ENCODE measurements at regions not wholly inside any gene's neighbourhood (a gene's known extent, or its start where the extent isn't known, plus 50 kb on each side); places are given as distances from the start of the nearest gene placed in this dataset.

- POLR2A ChIA-PET (ENCODE audit: low non-redundant PET) = no interaction called here
- Histone ChIP-seq H3K9me3 (ENCODE audit: low read depth, low read length, poor library complexity, severe bottlenecking) (no peaks in the 10 kb centered on the region), H3K27ac (ENCODE audit: low read depth, low read length, poor library complexity, severe bottlenecking) (no peak overlapping the region), H3K4me1 (ENCODE audit: insufficient read depth, low read length, poor library complexity, severe bottlenecking) (no peaks in the 10 kb centered on the region), H3K4me3 (ENCODE audit: low read depth, low read length, poor library complexity, severe bottlenecking) (no peak overlapping the region), H3K27me3 (replicated peaks; ENCODE audit: insufficient read depth, low read depth, low read length, poor library complexity) (no peaks in the 10 kb centered on the region), H3K36me3 (ENCODE audit: insufficient read depth, low read length, poor library complexity, severe bottlenecking) (no peaks in the 10 kb centered on the region)
- DNase-seq (ENCODE audit: low spot score) = no peak
- TF ChIP-seq EZH2 (IDR thresholded peaks at IDR 0.05; ENCODE audit: borderline replicate concordance, low read depth, low read length, poor library complexity, severe bottlenecking) = no peak
- TF ChIP-seq, protein P1, sequence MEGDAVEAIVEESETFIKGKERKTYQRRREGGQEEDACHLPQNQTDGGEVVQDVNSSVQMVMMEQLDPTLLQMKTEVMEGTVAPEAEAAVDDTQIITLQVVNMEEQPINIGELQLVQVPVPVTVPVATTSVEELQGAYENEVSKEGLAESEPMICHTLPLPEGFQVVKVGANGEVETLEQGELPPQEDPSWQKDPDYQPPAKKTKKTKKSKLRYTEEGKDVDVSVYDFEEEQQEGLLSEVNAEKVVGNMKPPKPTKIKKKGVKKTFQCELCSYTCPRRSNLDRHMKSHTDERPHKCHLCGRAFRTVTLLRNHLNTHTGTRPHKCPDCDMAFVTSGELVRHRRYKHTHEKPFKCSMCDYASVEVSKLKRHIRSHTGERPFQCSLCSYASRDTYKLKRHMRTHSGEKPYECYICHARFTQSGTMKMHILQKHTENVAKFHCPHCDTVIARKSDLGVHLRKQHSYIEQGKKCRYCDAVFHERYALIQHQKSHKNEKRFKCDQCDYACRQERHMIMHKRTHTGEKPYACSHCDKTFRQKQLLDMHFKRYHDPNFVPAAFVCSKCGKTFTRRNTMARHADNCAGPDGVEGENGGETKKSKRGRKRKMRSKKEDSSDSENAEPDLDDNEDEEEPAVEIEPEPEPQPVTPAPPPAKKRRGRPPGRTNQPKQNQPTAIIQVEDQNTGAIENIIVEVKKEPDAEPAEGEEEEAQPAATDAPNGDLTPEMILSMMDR (conservative IDR thresholded peaks at IDR 0.05; ENCODE audit: low read depth, low read length) = no peak
- BruUV-seq (replicated peaks) = no TSS peak
- intact Hi-C loops (cut with micrococcal nuclease; ENCODE audit: unreplicated experiment) = no loop called here
- CTCF ChIA-PET = no interaction called here
Observed at GRCh38 chr5:97608501-97608900, 425.5 kb upstream of the RIOK2 start.

DNA sequence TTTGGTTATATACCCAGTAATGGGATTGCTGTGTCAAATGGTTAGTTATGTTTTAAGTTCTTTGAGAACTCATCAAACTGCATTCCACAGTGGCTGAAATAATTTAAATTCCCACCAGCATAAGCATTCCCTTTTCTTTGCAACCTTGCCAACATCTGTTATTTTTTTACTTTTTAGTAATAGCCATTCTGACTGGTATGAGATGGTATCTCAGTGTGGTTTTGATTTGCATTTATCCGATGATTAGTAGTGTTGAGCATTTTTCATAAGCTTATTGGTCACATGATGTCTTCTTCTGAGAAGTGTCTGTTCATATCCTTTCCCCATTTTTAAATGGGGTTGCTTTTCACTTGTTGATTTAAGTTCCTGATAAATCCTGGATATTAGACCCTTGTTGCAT, 435.7 kb upstream of the RIOK2 start:
- TF ChIP-seq EZH2 (IDR thresholded peaks at IDR 0.05; ENCODE audit: borderline replicate concordance, low read depth, low read length, poor library complexity, severe bottlenecking) = no peak
- TF ChIP-seq, protein P1 (conservative IDR thresholded peaks at IDR 0.05; ENCODE audit: low read depth, low read length) = no peak
- Histone ChIP-seq H3K4me3 (ENCODE audit: low read depth, low read length, poor library complexity, severe bottlenecking) (no peak overlapping the region), H3K4me1 (ENCODE audit: insufficient read depth, low read length, poor library complexity, severe bottlenecking) (no peaks in the 10 kb centered on the region), H3K27me3 (replicated peaks; ENCODE audit: insufficient read depth, low read depth, low read length, poor library complexity) (no peaks in the 10 kb centered on the region), H3K9me3 (ENCODE audit: low read depth, low read length, poor library complexity, severe bottlenecking) (no peaks in the 10 kb centered on the region), H3K36me3 (ENCODE audit: insufficient read depth, low read length, poor library complexity, severe bottlenecking) (no peaks in the 10 kb centered on the region), H3K27ac (ENCODE audit: low read depth, low read length, poor library complexity, severe bottlenecking) (no peak overlapping the region)
- ChIA-PET POLR2A (ENCODE audit: low non-redundant PET) (no interaction called here), CTCF (no interaction called here)
- BruUV-seq (replicated peaks) = no TSS peak
- intact Hi-C loops (cut with micrococcal nuclease; ENCODE audit: unreplicated experiment) = no loop called here
- DNase-seq (ENCODE audit: low spot score) = no peak

GRCh38 chr5:97623441-97623840, 440.4 kb upstream of the RIOK2 start:
- Histone ChIP-seq H3K27me3 (replicated peaks; ENCODE audit: insufficient read depth, low read depth, low read length, poor library complexity) (no peaks in the 10 kb centered on the region), H3K9me3 (ENCODE audit: low read depth, low read length, poor library complexity, severe bottlenecking) (no peaks in the 10 kb centered on the region), H3K36me3 (ENCODE audit: insufficient read depth, low read length, poor library complexity, severe bottlenecking) (no peaks in the 10 kb centered on the region), H3K4me3 (ENCODE audit: low read depth, low read length, poor library complexity, severe bottlenecking) (no peak overlapping the region), H3K4me1 (ENCODE audit: insufficient read depth, low read length, poor library complexity, severe bottlenecking) (no peaks in the 10 kb centered on the region), H3K27ac (ENCODE audit: low read depth, low read length, poor library complexity, severe bottlenecking) (no peak overlapping the region)
- intact Hi-C loops (cut with micrococcal nuclease; ENCODE audit: unreplicated experiment) = no loop called here
- BruUV-seq (replicated peaks) = no TSS peak
- TF ChIP-seq EZH2 (IDR thresholded peaks at IDR 0.05; ENCODE audit: borderline replicate concordance, low read depth, low read length, poor library complexity, severe bottlenecking) = no peak
- TF ChIP-seq, protein P1 (conservative IDR thresholded peaks at IDR 0.05; ENCODE audit: low read depth, low read length) = no peak
- no peak for DNase-seq (ENCODE audit: low spot score)
- ChIA-PET CTCF (interaction anchor here (0.7 kb wide), 1 partner anchor 1109 kb away, joined by 3 read pairs; no protein-coding TSS in a partner anchor), POLR2A (ENCODE audit: low non-redundant PET) (no interaction called here)
